Retinal pigment epithelial cell (primary cell): ENCODE measurements at regions not wholly inside any gene's neighbourhood (a gene's known extent, or its start where the extent isn't known, plus 50 kb on each side); places are given as distances from the start of the nearest gene placed in this dataset.

ENCODE experiments used
- DNase-seq: peaks from one replicate; pipeline ENCODE4 v3.0.0-alpha.2; 2010; ENCODE audit warnings: low read depth
- H3K4me3 ChIP-seq: 2 replicates; pipeline ENCODE4 v1.5.1; 2011; ENCODE audit warnings: mild to moderate bottlenecking, low read length, control low read depth, moderate library complexity
- TF ChIP-seq, protein P1 (sequence below): conservative IDR thresholded peaks from 2 replicates; pipeline ENCODE4 v1.5.1; 2011; ENCODE audit warnings: low read depth, low read length, control low read depth, inconsistent platforms

DNA sequence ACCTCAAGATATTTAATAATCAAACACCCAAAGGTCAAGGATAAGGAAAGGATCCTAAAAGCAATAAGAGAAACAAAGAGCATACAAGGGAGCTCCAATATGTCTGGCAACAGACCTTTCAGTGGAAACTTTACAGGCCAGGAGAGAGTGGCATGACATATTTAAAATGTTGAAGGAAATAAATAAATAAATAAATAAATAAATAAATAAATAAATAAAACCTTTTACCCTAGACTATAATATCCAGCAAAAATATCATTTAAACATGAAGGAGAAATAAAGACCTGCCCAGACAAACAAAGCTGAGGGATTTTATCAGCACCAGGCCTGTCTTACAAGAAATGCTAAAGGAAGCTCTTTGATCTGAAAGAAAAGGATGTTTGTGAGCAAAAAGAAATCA is 367.8 kb upstream of the PBX1 start:
- no peak for DNase-seq
- TF ChIP-seq, protein P1, sequence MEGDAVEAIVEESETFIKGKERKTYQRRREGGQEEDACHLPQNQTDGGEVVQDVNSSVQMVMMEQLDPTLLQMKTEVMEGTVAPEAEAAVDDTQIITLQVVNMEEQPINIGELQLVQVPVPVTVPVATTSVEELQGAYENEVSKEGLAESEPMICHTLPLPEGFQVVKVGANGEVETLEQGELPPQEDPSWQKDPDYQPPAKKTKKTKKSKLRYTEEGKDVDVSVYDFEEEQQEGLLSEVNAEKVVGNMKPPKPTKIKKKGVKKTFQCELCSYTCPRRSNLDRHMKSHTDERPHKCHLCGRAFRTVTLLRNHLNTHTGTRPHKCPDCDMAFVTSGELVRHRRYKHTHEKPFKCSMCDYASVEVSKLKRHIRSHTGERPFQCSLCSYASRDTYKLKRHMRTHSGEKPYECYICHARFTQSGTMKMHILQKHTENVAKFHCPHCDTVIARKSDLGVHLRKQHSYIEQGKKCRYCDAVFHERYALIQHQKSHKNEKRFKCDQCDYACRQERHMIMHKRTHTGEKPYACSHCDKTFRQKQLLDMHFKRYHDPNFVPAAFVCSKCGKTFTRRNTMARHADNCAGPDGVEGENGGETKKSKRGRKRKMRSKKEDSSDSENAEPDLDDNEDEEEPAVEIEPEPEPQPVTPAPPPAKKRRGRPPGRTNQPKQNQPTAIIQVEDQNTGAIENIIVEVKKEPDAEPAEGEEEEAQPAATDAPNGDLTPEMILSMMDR, result no peak
- H3K4me3 ChIP-seq, result no peak overlapping the region

- TF ChIP-seq, protein P1, result no peak
- DNase-seq, result no peak
- no peak overlapping the region for H3K4me3 ChIP-seq
These were observed 348.7 kb upstream of the PBX1 start for GRCh38 chr1:164210211-164210739.

DNA sequence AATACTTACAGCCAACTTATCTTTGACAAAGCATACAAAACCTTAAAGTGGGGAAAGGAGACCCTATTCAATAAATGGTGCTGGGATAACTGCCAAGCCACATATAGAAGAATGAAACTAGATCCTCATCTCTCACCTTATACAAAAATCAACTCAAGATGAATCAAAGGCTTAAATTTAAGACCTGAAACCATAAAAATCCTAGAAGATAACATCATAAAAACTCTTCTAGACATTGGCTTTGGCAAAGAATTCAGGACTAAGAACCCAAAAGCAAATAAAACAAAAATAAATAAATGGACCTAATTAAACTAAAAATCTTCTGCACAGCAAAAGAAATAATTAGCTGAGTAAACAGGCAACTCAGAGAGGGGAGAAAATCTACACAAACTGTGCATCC is 335.6 kb upstream of the PBX1 start:
- H3K4me3 ChIP-seq, result no peak overlapping the region
- no peak for DNase-seq
- TF ChIP-seq, protein P1, result no peak

GRCh38 chr1:164225011-164225410 is 334.0 kb upstream of the PBX1 start:
- H3K4me3 ChIP-seq, result no peak overlapping the region
- TF ChIP-seq, protein P1, result no peak
- DNase-seq, result no peak

GRCh38 chr1:164226977-164227376 is 332.0 kb upstream of the PBX1 start:
- no peak for DNase-seq

DNA sequence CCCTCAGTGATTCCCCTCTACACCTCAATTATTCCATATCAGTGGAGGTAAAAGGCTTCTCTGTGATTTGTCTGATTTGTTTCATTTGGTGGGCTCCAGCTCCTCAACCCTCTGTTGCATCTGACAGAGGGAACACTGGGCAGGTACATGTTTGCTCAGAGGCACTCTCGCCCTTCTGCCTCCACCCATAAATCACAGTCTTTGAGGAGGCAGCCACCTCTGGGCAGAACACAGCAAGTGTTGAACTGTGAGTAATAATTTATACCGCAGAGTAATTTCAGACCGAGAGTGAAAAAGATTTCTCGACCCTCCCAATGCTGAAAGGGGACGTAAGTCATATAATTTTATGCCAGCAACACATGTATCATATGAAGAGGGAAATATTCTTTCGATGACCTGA is 330.1 kb upstream of the PBX1 start:
- TF ChIP-seq, protein P1, result no peak
- DNase-seq, result no peak
- H3K4me3 ChIP-seq, result no peak overlapping the region

More at GRCh38 chr1:164226977-164227376, 332.0 kb upstream of the PBX1 start:
- TF ChIP-seq, protein P1, result no peak
- H3K4me3 ChIP-seq, result no peak overlapping the region

DNA sequence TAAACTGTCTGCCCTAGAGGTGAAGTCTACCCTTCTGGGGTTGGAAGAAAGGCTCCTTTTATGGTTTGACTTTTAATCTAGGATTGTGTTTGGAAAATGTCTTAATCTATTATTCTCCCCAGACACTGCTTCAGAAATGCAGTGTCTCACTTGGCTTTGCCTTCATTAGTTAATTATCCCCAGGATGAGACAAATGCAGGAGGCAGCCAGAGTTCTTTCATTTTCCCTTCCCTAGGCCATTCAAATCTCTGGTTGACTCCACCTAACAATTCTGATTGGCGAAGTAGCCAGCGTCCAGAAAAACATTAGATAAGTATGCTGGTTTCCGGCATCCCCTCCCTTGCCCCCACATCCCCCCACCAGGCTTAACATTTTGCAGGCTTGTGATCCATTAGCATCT is 325.8 kb upstream of the PBX1 start:
- no peak for DNase-seq
- no peak overlapping the region for H3K4me3 ChIP-seq
- TF ChIP-seq, protein P1, result no peak
